ENCODE measurements at regions not wholly inside any gene's neighbourhood (a gene's known extent, or its start where the extent isn't known, plus 50 kb on each side); places are given as distances from the start of the nearest gene placed in this dataset.
"Not testable (repeated sequence)": the region's sequence is repeated elsewhere in the genome, so short reads cannot be mapped to it uniquely, and the experiment has no call there.

DNA sequence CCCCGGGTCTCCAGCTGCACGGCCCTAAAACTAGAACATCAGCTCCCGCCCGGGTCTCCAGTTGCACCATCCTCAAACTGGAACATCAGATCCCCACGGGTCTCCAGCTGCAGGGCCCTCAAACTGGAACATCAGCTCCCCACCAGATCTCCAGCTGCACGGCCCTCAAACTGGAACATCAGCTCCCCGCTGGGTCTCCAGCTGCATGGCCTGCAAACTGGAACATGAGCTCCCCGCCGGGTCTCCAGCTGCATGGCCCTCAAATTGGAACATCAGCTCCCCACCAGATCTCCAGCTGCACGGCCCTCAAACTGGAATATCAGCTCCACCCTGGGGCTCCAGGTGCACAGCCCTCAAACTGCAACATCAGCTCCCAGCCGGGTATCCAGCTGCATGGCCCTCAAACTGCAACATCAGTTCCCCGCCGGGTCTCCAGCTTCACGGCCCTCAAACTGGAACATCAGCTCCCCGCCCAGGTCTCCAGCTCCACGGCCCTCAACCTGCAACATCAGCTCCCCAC, 93.5 kb upstream of the LPCAT1 start:
- TF ChIP-seq, protein P1, sequence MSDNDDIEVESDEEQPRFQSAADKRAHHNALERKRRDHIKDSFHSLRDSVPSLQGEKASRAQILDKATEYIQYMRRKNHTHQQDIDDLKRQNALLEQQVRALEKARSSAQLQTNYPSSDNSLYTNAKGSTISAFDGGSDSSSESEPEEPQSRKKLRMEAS (CRISPR knock-in tag; IDR thresholded peaks at IDR 0.05), result not testable (repeated sequence)
- not testable (repeated sequence) for TF ChIP-seq KAT7 (CRISPR knock-in tag; IDR thresholded peaks at IDR 0.05; ENCODE audit: borderline replicate concordance); IRF1 (CRISPR knock-in tag; IDR thresholded peaks at IDR 0.05); CTCF (IDR thresholded peaks at IDR 0.05); TEAD1 (CRISPR knock-in tag; IDR thresholded peaks at IDR 0.05)
- TF ChIP-seq, protein P2, sequence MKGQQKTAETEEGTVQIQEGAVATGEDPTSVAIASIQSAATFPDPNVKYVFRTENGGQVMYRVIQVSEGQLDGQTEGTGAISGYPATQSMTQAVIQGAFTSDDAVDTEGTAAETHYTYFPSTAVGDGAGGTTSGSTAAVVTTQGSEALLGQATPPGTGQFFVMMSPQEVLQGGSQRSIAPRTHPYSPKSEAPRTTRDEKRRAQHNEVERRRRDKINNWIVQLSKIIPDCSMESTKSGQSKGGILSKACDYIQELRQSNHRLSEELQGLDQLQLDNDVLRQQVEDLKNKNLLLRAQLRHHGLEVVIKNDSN (CRISPR knock-in tag; IDR thresholded peaks at IDR 0.05), result not testable (repeated sequence)

All from WTC11 (cell line).